LHCN-M2 (cell line): ENCODE measurements at regions not wholly inside any gene's neighbourhood (a gene's known extent, or its start where the extent isn't known, plus 50 kb on each side); places are given as distances from the start of the nearest gene placed in this dataset.
A peak's percentile ranks its signal among the peaks of the same experiment; 100 is the strongest.
"Not testable (repeated sequence)": the region's sequence is repeated elsewhere in the genome, so short reads cannot be mapped to it uniquely, and the experiment has no call there.

Source experiments
- DNase-seq: peaks from one replicate; pipeline ENCODE4 v3.0.0-alpha.2; 2012; ENCODE audit warnings: low read depth

DNA sequence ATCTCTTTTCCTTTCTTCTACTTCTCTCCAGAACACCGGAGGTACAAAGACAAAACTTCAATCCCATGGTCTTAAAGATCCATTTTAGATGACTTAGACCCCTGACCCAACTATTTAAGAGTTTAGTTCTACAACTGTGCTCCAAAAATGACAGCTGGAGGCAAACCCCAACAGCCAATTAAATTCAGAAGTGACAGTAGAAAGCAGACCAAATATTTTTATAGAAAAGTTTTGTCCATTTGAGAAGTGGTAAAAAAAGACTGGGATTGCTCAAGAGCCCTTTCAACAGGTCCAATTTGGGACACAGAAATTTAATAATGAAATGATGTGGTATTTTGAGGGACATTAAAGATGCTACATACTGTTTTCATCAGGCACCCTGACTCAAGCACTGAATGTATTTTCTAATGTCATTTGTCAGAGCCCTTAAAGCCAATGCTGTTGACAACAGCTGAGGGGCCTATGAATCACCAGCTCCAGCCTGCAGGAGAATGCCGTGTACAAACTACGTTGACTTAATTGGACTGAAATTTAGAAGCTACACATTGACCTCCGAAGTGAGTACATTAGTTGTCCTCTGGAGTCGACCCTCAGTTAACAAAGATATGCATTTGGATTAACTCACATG is 147.5 kb upstream of the PIK3R1 start:
- peak; percentile 40 for DNase-seq

DNA sequence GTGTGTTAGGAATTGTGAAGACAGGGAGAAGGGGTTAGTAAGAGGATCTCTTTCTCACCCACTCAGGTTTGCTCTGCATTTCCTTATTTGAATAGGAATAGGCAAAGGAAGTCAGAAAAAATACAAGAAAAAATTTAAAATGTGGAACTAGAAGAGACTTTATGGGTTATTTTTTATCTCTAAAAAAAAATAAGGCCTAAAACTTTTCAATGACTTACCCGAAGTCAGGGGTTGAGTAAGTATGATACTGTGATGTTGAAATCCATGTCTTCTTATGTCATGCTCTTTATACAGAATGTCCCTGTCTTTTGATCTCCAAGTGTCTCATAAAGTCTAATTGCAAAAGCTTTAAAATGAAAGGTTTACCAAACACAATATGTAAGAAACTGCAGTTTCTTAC is 148.3 kb upstream of the PIK3R1 start:
- DNase-seq, result no peak

DNA sequence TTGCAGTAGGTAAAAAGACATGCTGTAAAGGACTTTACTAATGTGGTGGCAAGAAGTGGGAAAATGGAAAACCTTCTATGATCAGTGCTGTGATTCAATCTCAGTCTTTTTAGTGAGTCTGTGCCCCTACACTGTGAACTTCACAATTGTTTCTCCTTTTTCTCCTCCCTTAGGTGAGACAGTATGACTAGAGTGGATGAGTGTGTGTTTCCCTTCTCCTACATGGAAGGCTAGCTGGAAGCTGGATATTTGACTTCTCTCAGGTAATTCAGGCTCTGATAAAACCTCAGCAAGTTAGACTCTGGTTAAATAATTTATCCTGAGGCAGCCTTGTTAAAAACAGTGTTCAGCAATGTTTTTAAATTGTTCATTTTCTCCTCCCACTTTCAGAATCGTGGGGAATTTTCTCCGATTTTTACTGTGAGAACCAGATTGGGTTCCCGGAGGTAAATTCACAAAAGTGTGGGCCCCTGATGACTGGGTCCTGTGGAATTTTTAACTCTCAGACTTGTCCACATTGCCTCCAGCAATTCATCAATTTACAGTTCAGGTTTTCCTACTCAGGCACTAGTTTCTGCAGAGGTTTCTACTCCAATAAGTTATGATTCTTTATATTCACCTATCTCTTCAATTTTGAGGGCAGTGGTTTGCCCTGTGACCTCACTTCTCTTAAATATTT is 149.1 kb upstream of the PIK3R1 start:
- DNase-seq, result no peak

DNA sequence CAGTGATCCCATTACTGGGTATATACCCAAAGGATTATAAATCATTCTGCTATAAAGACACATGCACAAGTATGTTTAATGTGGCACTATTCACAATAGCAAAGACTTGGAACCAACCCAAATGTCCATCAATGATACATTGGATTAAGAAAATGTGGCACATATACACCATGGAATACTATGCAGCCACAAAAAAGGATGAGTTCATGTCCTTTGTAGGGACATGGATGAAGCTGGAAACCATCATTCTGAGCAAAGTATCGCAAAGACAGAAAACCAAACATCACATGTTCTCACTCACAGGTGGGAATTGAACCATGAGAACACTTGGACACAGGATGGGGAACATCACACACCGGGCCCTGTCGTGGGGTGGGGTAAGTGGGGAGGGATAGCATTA is 150.2 kb upstream of the PIK3R1 start:
- not testable (repeated sequence) for DNase-seq

DNA sequence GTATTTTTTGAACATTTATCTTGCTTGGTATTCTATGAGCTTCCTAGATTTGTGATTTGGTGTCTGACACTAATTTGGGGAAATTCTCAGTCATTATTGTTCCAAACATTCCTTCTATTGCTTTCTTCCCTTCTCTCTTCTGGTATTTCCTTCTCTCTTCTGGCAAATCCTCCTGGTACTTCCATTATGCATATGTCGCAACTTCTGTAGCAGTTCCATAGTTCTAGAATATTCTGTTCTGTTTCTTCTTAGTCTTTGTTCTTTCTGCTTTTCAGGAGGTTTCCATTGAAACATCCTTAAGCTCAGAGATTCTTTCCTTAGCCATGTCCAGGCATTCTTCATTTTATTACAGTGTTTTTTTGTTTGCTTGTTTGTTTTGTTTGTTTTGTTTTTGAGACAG is 155.2 kb upstream of the PIK3R1 start:
- no peak for DNase-seq

DNA sequence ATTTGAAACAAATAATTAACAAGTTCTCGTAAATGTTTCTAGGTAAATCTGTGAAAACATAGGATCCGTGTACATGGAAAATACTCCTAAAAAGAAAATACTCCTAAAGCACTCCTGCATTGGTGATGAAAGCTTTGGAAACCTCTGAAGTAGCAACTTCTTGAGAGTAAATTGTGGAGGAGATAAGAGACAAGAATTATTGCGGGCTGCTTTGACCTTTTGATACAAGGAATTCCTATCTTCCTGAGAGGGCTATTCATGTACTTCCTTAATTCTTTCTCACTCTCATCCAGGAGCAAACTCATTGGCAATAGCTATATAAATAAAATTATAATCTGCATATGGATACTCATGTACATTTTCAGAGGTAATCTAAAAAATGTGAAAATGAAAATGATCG is 158.4 kb upstream of the PIK3R1 start:
- DNase-seq, result no peak

DNA sequence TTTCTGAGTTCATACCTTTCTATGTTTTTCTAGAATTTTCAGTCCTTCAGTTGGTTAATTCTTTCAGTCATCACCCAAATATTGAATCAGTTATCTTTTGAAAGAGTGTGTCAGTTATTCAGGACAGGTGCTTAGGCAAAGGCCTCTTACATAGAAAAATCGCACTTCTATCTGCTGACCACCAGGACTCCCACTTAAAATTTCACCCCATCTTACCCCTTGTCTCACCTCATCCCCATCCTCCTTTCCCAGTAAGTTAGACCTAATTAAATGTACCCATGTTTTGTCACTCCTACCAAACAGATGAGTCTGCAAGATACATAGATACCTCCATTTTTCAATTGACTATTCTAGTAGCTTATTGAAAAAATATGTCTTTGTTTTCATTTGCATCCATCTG is 159.9 kb upstream of the PIK3R1 start:
- DNase-seq, result no peak

DNA sequence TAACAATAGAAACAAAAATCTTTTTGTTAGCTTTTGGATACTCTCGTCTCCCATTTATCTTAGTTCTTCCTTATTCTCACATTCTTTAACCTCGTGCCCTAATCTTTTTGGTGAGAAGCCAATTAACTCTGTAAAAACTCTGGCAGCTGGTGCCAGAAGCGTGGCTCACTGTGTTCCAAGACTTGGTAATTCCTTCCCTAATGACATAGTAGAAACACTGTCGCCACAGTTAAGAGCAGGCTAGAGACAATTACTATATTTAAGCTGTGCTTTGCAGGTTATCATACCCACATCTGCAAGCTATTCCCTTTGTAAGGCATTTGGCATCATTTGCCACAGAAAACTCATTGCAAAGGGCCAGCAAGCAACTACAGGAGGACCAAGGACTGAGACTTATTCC is 160.9 kb upstream of the PIK3R1 start:
- DNase-seq, result no peak

DNA sequence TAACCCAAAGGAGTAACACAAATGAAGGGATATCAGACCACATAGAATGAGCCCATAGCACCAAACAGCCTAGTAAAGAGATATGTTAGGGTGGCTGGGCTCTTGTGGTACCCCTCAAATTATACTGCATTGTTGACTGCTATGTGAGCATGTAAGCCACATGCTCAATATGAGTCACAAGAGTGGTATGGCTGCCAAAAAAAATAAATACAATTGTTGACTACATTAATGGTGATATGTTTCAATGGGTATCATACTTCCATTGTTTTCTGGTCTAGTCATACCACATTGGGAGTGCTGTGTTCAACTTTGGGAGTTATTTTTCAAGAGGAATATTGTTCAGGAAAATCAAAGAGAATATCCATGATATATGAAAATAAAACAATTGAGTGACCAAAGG is 162.4 kb upstream of the PIK3R1 start:
- DNase-seq, result peak; percentile 57

DNA sequence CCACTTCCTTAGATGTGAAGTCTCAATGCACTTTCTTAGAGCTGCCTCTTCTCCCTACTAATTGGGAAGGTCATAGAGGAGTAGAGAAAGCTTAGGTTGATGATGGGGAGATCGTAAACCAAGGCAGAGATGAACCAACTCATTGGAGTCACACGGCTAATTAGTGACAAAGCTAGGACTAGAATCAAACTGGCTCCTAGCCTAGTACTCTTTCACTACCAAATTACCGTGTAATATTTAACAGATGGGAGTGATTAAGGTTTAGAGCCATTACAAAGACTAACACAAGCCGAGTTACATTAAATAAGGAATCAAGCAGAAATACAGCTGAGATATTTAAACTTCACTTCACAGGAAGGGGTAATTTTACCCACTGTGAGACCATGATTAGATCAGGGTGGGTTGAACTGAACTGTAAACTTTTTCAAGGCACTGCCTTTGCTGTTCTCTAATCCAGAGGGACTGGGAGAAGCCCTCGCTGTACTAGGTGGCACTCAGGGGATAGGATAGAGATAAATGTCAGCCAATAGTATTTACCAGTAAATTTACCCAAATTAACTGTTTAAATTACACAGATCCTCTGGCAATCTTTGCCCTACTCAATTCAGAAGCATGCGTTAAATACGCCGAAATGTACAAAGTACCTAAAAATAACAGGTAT is 166.4 kb upstream of the PIK3R1 start:
- DNase-seq, result no peak

DNA sequence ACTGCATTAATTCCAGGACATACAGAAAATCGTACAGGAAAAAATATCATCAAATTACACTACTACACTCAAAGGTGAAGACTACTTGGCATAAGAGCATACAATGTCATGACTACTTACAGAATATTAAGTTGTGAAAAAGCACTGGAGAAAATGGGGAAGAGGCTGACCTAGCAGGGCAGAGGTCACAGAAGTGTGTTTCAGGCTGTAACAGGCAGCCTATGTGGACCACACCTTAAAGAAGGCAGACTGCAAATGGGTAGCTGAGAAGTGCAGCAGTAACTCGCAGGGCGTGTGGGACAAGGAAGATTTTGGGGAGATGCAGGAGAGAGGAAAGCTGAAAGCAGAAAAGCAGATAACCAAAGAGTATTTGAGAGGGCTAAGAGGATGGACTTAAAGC is 167.0 kb upstream of the PIK3R1 start:
- DNase-seq, result no peak

DNA sequence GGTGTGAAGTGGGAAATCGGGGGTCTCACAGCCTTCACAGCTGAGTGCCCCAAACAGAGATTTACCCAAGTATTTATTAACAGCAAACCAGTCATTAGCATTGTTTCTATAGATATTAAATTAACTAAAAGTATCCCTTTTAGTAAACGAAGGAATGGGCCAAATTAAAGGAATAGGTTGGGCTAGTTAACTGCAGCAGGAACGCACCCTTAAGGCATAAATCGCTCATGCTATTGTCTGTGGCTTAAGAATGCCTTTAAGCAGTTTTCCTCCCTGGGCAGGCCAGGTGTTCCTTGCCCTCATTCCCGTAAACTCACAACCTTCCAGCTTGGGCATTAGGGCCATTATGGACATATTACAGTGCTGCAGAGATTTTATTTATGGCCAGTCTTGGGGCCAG is 167.5 kb upstream of the PIK3R1 start:
- not testable (repeated sequence) for DNase-seq

DNA sequence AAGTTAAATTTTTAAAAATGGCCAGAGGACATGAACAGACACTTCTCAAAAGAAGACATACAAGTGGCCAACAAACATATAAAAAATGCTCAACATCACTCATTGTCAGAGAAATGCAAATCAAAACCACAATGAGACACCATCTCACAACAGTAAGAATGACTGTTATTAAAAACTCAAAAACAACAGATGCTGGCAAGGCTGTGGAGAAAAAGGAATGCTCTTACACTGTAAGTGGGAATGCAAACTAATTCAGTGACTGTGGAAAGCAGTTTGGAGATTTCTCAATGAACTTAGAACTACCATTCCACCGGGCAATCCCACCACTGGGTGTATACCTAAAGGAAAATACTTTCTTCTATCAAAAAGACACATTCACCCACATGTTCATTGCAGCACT is 168.5 kb upstream of the PIK3R1 start:
- DNase-seq, result peak; percentile 84

DNA sequence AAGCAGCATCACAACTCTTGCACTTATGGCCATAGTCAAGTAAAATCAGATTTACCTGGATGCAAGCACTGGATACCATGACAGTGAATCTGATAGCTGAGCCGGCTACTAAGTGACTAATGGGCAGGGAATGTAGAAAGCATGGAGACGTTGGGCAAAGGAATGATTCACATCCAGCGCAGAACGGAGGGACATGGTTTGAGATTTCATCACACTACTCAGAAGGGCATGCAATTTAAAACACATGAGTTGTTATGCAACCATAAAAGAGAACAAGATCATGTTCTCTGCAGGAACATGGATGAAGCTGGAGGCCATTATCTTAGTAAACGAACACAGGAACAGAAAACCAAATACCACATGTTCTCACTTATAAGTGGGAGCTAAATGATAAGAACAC is 169.1 kb upstream of the PIK3R1 start:
- DNase-seq, result peak; percentile 98

DNA sequence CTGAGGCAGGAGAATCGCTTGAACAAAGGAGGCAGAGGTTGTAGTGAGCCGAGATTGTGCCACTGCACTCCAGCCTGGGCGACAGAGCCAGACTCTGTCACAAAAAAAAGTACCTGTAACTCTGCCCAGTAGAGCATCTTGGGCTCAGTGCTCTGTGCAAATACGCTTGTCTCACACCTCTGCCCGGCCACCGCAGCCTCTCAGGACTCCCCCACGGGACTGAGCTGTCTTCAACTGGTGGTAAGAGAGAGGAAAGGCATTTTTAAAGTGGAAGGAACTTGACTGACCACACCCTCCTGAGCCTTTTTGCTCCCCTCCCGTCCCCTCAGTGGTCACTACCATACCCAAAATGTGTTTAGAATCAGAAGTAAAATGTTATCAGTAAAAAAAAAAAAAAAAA is 174.3 kb upstream of the PIK3R1 start:
- DNase-seq, result no peak

DNA sequence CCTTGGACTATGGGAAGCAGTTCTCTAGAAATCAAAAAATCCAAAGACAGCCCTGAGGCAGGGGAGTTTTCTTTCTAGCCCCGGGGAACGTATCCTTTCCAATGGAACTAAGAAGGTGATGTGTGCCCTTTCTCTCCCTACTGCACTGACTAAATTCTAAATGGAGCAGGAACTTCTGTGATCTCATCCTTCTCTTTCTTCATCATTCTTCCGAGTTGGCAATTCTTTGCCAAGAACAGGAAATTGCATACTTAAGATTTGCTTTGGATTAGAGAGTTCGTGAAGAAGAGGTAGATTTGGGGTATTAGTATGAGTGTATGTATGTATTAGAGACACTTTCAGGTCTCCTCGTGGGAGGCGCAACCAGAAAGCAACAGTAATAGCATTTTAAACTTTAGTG is 178.0 kb upstream of the PIK3R1 start:
- DNase-seq, result no peak

DNA sequence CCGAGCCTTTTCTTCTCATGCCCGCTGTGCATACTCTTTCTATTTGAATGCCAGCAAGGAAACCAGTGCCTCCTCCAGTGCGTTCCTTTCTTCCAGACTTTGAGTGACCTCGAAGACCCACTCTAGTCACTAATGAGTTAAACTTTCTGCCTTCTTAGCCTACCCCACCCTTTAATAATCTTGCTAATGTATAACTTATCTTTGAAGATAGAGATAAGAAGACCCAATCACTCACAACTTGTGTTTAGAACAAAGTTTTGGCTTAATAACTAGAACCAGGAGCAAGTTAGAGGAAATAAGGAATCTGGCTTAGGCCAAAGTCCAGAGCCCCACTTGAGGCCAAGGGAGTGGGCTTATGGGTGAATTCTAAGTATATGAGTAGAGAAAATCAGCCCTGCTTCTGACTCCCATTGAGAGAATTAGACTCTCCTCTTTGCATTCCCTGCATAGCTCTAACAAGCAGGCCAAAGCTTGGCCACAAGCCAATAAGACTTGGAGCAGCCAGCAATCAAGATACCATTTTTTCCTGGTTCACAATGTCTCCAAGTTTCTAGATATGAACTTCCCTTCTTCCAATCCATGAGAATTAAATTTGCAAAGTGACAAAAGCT is 181.5 kb upstream of the PIK3R1 start:
- no peak for DNase-seq

DNA sequence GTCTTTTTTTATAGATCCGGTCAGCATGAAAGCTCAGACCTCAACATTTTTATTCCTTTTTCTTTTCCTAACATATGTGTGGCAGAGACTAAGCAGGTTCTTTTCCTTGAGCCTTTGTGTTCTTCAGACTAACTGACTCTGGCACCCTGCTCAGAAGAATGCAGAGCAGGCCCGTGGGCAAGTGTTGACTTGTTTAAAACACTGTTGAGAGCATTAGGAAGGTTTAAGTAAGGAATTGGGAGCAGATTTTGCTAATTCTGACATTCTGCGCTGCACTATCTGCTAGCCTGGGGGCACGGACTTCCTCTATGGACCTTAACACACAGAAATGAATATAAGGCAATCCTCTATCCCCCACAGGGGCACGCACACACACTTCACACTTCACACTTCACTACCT is 182.5 kb upstream of the PIK3R1 start:
- DNase-seq, result no peak

DNA sequence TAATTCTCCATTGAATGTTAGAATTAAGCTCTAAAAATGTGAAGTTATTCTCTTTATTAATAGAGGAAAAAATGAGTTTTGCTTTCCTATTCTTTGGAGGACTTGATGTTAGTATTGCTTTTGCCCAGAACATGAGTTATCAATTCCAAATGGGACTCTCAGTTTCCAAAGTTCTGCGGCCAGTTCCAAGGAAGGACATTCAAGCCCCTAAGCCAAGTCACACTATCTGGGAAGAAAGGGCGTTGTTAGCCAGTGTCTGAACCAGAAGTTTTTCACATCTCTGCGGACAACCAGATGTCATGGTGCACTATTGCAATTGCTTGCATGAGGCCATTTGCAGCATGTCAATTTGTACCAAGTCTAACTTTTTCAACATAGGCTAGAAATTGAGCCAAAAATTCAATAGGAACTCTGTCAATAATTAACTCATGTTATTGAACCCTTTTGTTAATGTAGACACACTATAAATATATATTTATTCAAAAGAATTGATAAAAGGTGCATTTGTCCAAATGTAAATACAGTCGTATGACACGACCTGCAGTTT is 183.3 kb upstream of the PIK3R1 start:
- no peak for DNase-seq

DNA sequence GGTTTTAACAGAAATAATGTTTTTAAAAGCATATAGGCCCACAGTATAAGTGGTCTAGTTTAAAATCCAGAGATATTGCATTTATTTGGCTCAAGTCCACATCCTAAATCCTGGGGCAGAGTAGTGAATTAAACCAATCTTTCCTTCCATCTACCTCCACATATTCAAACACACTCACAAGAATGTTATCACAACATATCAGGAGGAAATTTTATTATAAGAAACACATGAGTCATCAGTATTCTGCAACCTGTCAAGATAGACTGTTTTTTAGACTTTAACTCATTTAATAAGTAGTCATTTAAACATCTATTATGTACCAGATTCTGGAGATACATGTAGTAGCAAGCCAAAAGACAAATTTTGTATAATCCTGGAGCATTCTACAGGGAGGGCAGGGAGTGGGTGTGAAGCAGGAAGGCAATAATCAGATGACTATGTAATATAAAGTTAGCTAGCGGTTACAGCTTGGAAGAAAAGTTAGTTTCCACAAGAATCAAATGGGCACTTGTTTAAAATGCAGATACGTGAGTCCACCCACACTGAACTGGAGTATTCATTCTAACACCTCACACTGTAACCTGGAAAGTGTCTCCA is 187.3 kb upstream of the PIK3R1 start:
- DNase-seq, result no peak

DNA sequence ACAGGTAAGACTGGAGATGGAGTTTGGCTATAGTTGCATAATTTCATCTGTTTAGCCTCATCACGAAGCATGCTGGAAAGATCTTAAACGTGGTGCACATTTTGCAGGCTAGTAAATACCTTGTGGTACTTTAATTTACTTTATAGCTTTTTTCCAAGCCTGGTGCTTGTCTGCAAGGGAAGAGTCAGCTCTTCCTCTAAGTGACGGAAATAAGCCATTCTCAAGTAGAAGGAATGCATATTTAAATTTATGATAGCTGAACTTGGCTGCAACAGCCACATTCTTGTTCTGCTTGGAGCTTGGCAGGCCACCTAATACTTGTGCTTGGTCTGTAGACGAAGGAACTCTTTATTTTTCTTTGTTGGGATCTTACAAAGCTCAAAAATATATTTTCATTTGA is 188.0 kb upstream of the PIK3R1 start:
- DNase-seq, result no peak
